ENCODE measurements at regions not wholly inside any gene's neighbourhood (a gene's known extent, or its start where the extent isn't known, plus 50 kb on each side); places are given as distances from the start of the nearest gene placed in this dataset.

DNA sequence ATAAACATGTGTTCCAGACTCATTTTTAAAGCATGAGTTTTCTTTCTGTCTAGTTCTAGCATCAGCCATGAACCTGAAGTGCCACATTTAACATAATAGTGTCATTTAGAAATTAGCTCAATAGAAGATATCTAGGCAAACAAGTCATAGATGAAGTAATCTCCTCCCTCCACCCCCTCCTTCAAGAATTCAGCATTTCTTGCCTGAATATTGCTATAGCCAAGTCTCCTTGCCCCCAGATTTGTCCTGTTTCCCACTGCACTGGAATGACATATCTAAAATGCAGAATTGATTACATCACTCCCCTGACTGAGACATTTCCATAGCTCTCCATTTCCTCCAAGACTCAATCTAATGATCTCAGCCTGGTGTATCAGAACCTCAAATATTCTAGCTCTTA, 134.9 kb upstream of the BACH2 start:
- TF ChIP-seq CTCF (conservative IDR thresholded peaks at IDR 0.05; ENCODE audit: low read depth in 2 of 2), result no peak
- TF ChIP-seq EZH2 (IDR thresholded peaks at IDR 0.05; ENCODE audit: low read depth, unreplicated experiment), result no peak
- no peak for TF ChIP-seq POLR2AphosphoS5 (IDR thresholded peaks at IDR 0.05; ENCODE audit: low read depth)
- TF ChIP-seq ZNF331 (CRISPR knock-in tag; IDR thresholded peaks at IDR 0.05; ENCODE audit: low read depth), result no peak
- no peak for TF ChIP-seq EZH2phosphoT487 (IDR thresholded peaks at IDR 0.05; ENCODE audit: unreplicated experiment)
- TF ChIP-seq, protein P1, sequence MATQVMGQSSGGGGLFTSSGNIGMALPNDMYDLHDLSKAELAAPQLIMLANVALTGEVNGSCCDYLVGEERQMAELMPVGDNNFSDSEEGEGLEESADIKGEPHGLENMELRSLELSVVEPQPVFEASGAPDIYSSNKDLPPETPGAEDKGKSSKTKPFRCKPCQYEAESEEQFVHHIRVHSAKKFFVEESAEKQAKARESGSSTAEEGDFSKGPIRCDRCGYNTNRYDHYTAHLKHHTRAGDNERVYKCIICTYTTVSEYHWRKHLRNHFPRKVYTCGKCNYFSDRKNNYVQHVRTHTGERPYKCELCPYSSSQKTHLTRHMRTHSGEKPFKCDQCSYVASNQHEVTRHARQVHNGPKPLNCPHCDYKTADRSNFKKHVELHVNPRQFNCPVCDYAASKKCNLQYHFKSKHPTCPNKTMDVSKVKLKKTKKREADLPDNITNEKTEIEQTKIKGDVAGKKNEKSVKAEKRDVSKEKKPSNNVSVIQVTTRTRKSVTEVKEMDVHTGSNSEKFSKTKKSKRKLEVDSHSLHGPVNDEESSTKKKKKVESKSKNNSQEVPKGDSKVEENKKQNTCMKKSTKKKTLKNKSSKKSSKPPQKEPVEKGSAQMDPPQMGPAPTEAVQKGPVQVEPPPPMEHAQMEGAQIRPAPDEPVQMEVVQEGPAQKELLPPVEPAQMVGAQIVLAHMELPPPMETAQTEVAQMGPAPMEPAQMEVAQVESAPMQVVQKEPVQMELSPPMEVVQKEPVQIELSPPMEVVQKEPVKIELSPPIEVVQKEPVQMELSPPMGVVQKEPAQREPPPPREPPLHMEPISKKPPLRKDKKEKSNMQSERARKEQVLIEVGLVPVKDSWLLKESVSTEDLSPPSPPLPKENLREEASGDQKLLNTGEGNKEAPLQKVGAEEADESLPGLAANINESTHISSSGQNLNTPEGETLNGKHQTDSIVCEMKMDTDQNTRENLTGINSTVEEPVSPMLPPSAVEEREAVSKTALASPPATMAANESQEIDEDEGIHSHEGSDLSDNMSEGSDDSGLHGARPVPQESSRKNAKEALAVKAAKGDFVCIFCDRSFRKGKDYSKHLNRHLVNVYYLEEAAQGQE (IDR thresholded peaks at IDR 0.05; ENCODE audit: unreplicated experiment), result no peak
- no peak for TF ChIP-seq CREB1 (CRISPR knock-in tag; IDR thresholded peaks at IDR 0.05; ENCODE audit: low read depth)
- no peak for TF ChIP-seq NANOG (IDR thresholded peaks at IDR 0.05; ENCODE audit: borderline replicate concordance)
- TF ChIP-seq STAT1 (IDR thresholded peaks at IDR 0.05; ENCODE audit: unreplicated experiment), result no peak
- no peak for TF ChIP-seq ZNF462 (CRISPR knock-in tag; IDR thresholded peaks at IDR 0.05)
- TF ChIP-seq ZNF114 (CRISPR knock-in tag; IDR thresholded peaks at IDR 0.05), result no peak
